Nephron (organoid): ENCODE measurements at regions not wholly inside any gene's neighbourhood (a gene's known extent, or its start where the extent isn't known, plus 50 kb on each side); places are given as distances from the start of the nearest gene placed in this dataset.
A peak's percentile ranks its signal among the peaks of the same experiment; 100 is the strongest.
"Not testable (repeated sequence)": the region's sequence is repeated elsewhere in the genome, so short reads cannot be mapped to it uniquely, and the experiment has no call there.

Experiments
- H3K27ac Mint-ChIP-seq, 3 experiments: 2 replicates each; pipeline ENCODE4 v1.8.0; 2020; ENCODE audit warnings: mixed read lengths in 3 of 3, mild to moderate bottlenecking in 2 of 3, moderate library complexity in 1 of 3
- H3K27me3 Mint-ChIP-seq: 2 replicates; pipeline ENCODE4 v1.8.0; 2021; ENCODE audit warnings: low read depth, mild to moderate bottlenecking, moderate library complexity, mixed read lengths
- H3K36me3 Mint-ChIP-seq: 2 replicates; pipeline ENCODE4 v1.8.0; 2020; ENCODE audit warnings: low read depth, mixed read lengths
- H3K4me1 Mint-ChIP-seq: 2 replicates; pipeline ENCODE4 v1.8.0; 2020; ENCODE audit warnings: mixed read lengths
- H3K4me3 Mint-ChIP-seq, 3 experiments: 2 replicates each; pipeline ENCODE4 v1.8.0; 2020; ENCODE audit warnings: mild to moderate bottlenecking in 3 of 3, mixed read lengths in 3 of 3, moderate library complexity in 2 of 3
- H3K9me3 Mint-ChIP-seq: 2 replicates; pipeline ENCODE4 v1.8.0; 2020; ENCODE audit warnings: mixed read lengths
- TF ChIP-seq, protein P1 (sequence below), 3 experiments: fragments of 200-600 bp; sonication (generic); IDR thresholded peaks; one replicate each; pipeline ENCODE4 v1.5.0; 2021; ENCODE audit warnings: antibody characterized with exemption in 3 of 3; ENCODE audit not compliant: unreplicated experiment in 3 of 3

DNA sequence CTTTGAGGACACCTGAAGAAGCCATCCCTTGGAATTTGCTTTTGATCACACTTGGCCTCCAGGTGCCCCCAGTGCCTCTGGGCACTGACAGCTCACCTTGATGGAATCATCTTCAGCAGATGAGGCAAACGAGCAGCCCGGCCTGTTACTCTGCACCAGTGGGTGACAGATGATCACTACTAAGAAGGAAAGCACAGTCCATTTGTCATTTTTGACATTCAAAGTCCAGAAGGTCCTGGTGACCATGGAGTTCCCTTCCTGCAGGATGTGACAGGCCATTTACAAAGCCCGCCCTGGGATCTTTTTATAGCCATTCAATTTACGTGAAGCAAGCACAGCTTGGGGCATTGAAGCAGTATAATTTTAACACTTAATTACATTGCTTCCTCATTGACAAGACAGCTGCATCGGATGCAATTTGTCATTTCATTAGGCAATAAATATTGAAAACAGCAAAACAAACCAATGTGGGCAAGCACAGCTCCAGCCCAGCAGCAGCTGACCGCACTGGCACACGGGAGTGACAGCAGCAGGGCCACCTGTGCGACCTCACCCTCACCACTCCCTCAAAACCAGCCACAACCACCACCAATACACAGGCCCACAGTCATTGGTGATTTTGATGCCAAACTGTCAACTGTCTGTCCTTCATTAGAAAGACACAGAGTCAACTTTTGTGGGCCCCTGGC is 76.0 kb upstream of the SLC66A3 start:
- TF ChIP-seq, protein P1, sequence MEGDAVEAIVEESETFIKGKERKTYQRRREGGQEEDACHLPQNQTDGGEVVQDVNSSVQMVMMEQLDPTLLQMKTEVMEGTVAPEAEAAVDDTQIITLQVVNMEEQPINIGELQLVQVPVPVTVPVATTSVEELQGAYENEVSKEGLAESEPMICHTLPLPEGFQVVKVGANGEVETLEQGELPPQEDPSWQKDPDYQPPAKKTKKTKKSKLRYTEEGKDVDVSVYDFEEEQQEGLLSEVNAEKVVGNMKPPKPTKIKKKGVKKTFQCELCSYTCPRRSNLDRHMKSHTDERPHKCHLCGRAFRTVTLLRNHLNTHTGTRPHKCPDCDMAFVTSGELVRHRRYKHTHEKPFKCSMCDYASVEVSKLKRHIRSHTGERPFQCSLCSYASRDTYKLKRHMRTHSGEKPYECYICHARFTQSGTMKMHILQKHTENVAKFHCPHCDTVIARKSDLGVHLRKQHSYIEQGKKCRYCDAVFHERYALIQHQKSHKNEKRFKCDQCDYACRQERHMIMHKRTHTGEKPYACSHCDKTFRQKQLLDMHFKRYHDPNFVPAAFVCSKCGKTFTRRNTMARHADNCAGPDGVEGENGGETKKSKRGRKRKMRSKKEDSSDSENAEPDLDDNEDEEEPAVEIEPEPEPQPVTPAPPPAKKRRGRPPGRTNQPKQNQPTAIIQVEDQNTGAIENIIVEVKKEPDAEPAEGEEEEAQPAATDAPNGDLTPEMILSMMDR (IDR thresholded peaks at IDR 0.05; ENCODE audit: unreplicated experiment in 3 of 3), result no peak
- Mint-ChIP-seq H3K27ac (no peak overlapping the region), H3K9me3 (peaks cover 8% of the 10 kb centered on the region), H3K4me3 (no peak overlapping the region), H3K27me3 (peaks cover 16% of the 10 kb centered on the region), H3K36me3 (peaks cover 4% of the 10 kb centered on the region), H3K4me1 (peaks cover 18% of the 10 kb centered on the region)

DNA sequence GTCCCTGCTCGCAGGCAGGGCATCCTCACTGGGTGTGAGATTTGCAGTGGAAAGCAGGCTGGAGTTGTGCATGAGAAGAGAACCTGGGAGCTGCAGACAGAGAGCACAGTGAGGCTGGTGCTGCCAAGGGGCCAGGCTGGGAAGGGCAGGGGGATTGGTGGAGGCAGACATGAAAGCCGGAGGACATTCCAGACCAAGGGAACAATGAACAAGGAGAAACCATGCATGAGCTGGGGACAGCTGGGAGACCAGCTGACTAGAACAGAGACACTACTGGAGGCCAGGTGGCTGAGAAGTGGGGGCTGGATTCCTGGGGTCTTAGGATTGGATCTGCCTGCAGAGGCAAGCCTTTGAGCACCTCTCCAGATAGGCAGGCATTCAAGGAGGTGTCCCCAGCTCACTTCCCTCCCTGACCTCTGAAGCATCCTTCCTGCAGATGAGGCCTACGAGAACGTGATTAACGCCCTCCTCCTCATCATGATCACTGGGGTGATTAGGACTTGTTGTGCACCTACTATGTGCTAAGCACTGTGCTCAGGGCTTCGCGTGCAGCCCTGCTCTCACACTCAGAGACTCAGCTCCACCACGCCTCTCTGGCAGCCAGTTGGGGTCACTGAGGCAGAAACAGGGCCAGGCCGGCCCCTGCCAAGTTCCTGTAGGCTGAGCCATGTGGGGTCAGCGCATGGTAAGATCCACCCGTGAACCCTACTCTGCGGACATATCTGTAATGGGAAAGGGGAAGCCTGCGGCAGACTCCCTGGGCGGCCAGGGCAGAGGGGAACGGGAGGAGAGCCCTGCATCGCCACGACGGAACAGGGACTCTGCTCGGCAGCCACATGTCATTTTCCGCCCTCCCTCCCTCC is 74.8 kb upstream of the SLC66A3 start:
- peaks cover 4% of the 10 kb centered on the region for H3K36me3 Mint-ChIP-seq

DNA sequence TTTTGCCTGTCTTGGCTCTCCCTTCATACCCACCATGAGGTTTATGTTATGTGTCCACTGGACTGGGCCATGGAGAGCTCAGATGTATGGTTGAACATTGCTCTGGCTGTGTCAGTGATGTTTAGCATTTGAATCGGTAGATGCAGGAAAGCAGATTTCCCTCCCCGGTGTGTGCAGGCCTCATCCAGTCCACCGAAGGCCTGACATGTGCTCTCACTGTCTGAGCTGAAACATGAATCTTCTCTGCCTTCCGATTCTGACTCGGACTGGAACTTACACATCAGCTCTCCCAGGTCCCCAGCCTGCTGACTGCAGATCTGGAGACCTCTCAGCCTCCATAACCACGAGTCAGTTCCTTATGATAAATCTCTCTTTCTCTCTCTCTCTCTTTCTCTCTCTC is 72.4 kb upstream of the SLC66A3 start:
- no peak overlapping the region for H3K27ac Mint-ChIP-seq
- peaks cover 12% of the 10 kb centered on the region for H3K27me3 Mint-ChIP-seq
- H3K36me3 Mint-ChIP-seq, result peaks cover 4% of the 10 kb centered on the region
- H3K4me3 Mint-ChIP-seq, result no peak overlapping the region
- TF ChIP-seq, protein P1 (IDR thresholded peaks at IDR 0.05; ENCODE audit: unreplicated experiment in 3 of 3), result no peak
- peaks cover 8% of the 10 kb centered on the region for H3K9me3 Mint-ChIP-seq
- peaks cover 13% of the 10 kb centered on the region for H3K4me1 Mint-ChIP-seq

More for the DNA sequence above, 74.8 kb upstream of the SLC66A3 start:
- no peak overlapping the region for H3K4me3 Mint-ChIP-seq
- peaks cover 16% of the 10 kb centered on the region for H3K27me3 Mint-ChIP-seq
- H3K4me1 Mint-ChIP-seq, result peaks cover 18% of the 10 kb centered on the region
- peaks cover 8% of the 10 kb centered on the region for H3K9me3 Mint-ChIP-seq
- TF ChIP-seq, protein P1 (IDR thresholded peaks at IDR 0.05; ENCODE audit: unreplicated experiment in 3 of 3), result no peak
- peak overlapping the region in 2 of 3 experiments; percentile 15 to 34 for H3K27ac Mint-ChIP-seq

DNA sequence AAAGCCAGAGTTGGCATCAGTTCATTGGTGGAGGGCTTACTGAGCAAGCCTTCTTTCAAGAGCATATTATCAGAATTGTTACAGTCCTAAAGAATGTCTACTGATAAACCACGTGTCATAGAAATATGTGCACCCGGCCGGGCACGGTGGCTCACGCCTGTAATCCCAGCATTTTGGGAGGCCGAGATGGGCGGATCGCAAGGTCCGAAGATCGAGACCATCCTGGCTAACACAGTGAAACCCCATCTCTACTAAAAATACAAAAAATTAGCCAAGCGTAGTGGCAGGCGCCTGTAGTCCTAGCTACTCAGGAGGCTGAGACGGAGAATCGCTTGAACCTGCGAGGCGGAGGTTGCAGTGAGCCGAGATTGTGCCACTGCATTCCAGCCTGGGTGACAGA is 66.4 kb upstream of the SLC66A3 start:
- not testable (repeated sequence) for H3K27ac Mint-ChIP-seq, H3K36me3 Mint-ChIP-seq, H3K4me1 Mint-ChIP-seq, H3K4me3 Mint-ChIP-seq, H3K9me3 Mint-ChIP-seq, H3K27me3 Mint-ChIP-seq

DNA sequence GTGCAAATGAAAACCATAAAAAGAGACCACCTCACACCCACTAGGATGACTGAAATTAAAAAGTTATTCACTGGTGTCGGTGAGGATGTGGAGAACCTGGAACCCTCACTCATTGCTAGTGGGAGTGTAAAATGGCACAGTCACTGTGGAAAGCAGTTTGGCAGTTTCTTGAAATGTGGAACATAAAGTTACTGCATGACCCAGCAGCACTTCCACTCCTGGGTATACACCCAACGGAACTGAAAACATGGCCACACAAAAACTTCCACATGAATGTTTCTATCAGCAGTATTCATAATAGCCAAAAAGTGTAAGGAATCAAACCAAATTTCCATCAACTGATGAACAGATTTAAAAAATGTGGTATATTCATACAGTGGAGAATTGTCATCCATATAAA is 65.1 kb upstream of the SLC66A3 start:
- no peaks in the 10 kb centered on the region for H3K36me3 Mint-ChIP-seq
- no peaks in the 10 kb centered on the region for H3K9me3 Mint-ChIP-seq
- H3K27ac Mint-ChIP-seq, result no peak overlapping the region
- TF ChIP-seq, protein P1 (IDR thresholded peaks at IDR 0.05; ENCODE audit: unreplicated experiment in 3 of 3), result no peak
- no peaks in the 10 kb centered on the region for H3K4me1 Mint-ChIP-seq
- H3K27me3 Mint-ChIP-seq, result peaks cover 9% of the 10 kb centered on the region
- no peak overlapping the region for H3K4me3 Mint-ChIP-seq

DNA sequence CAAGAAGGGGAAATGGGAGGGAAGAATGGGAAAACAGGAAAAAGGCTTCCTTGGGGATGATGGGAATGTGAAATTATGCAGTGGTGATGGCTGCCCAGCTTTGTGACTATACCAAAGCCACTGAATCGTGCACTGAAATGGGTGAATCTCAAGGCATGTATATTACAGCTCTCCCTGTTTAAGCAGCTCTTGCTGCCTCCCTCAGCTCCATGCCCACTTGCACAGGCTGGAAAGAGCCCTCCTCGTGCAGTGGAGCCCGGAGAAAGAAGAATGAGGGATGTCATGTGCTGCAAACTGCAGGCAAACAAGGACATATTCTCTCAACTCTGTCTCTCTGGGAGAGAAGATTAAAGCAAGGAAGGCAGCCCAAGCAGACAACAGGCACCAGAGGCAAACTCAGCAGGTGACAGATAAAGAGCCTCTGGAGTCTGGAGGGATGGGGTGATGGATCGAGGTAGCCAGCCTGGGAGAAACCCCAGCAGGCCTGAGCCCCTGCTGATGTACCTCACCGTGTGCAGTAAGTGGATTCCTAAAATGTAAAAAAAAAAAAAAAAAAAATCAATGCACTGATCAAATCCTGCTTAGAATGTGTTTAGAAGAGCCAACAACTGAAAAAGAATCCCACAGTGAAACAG is 62.4 kb upstream of the SLC66A3 start:
- Mint-ChIP-seq H3K27ac (no peak overlapping the region), H3K27me3 (peaks cover 6% of the 10 kb centered on the region), H3K4me1 (peaks cover 1% of the 10 kb centered on the region), H3K9me3 (no peaks in the 10 kb centered on the region), H3K36me3 (no peaks in the 10 kb centered on the region), H3K4me3 (no peak overlapping the region)
- TF ChIP-seq, protein P1 (IDR thresholded peaks at IDR 0.05; ENCODE audit: unreplicated experiment in 3 of 3), result no peak
